ENCODE measurements at regions not wholly inside any gene's neighbourhood (a gene's known extent, or its start where the extent isn't known, plus 50 kb on each side); places are given as distances from the start of the nearest gene placed in this dataset.

DNA sequence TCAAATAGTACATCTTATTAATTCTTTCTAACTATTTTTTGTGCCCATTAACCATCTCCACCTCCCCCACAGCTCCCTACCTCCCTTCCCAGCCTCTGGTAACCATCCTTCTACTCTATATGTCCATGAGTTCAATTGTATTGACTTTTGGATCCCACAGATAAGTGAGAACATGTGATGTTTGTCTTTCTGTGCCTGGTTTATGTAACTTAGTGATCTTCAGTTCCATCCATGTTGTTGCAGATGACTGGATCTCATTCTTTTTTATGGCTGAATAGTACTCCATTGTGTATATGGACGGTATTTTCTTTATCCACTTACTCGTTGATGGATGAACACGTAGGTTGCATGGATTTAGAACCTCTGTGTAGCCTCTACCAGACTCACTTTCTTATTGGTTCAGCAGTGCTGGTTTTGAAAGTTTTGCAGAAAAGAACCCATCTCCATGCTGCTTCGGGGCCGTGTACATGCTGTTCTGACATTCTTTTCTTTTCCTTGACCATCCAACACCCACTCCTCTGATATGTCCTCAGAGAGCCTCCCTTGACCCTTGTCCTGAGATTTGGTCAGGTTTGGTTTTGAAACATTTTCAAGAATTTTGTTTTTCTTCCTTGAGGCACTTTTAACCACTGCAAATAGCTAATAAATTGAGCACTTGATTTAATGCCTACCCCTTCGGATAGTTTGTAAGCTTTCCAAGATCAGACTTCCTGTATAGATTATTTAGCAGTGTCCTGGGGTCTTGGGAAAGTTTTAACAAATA is 231.2 kb upstream of the ZFP64 start:
- ChIA-PET POLR2A (interaction anchor here (0.5 kb wide), 1 partner anchor 1603 kb away, joined by 3 read pairs; no protein-coding TSS in a partner anchor), CTCF (ENCODE audit: unreplicated experiment) (no interaction called here)
- TF ChIP-seq CTCF (conservative IDR thresholded peaks at IDR 0.05; ENCODE audit: low read length) (no peak), EZH2phosphoT487 (IDR thresholded peaks at IDR 0.05; ENCODE audit: borderline replicate concordance, low read depth, low read length) (no peak)
- Histone ChIP-seq H3K36me3 (ENCODE audit: insufficient read depth, low read length) (no peaks in the 10 kb centered on the region), H2AFZ (ENCODE audit: low read length) (no peak overlapping the region), H3K27ac (ENCODE audit: low read depth, low read length, poor library complexity, severe bottlenecking) (no peak overlapping the region), H3K9me3 (ENCODE audit: low read length) (no peaks in the 10 kb centered on the region), H4K20me1 (ENCODE audit: insufficient read depth, low read length) (no peaks in the 10 kb centered on the region), H3K4me1 (ENCODE audit: insufficient read depth, low read length, poor library complexity, severe bottlenecking) (no peaks in the 10 kb centered on the region), H3K4me2 (ENCODE audit: low read length) (no peak overlapping the region), H3K4me3 (ENCODE audit: low read depth, low read length, poor library complexity, severe bottlenecking) (no peak overlapping the region), H3K9me2 (ENCODE audit: insufficient read depth, low read length) (no peaks in the 10 kb centered on the region), H3K79me2 (ENCODE audit: insufficient read depth, low read depth, low read length) (no peaks in the 10 kb centered on the region)
- intact Hi-C loops (cut with micrococcal nuclease; ENCODE audit: unreplicated experiment) = no loop called here
- no TSS peak for BruUV-seq (replicated peaks)
- DNase-seq (ENCODE audit: low spot score) = no peak

DNA sequence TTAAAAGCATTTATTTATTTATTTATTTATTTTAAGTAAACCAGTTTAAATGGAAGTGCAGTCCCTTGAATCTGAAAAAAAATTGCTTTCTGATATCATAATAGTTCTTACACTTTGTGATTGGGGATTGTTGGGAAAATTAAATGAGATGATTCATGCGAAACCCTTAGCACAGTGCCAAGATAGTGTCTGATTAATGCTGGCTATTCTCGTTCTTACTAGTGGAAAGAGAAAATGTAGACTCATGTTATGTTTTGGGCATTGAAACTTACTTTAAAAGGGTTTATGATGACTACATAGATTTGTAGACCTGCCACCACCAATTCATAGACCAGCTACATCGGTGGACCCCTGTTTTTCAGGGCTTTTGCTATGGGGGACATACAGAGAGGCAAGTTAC is 229.2 kb upstream of the ZFP64 start:
- Histone ChIP-seq H3K79me2 (ENCODE audit: insufficient read depth, low read depth, low read length) (no peaks in the 10 kb centered on the region), H2AFZ (ENCODE audit: low read length) (no peak overlapping the region), H3K36me3 (ENCODE audit: insufficient read depth, low read length) (no peaks in the 10 kb centered on the region), H3K9me2 (ENCODE audit: insufficient read depth, low read length) (no peaks in the 10 kb centered on the region), H3K4me1 (ENCODE audit: insufficient read depth, low read length, poor library complexity, severe bottlenecking) (no peaks in the 10 kb centered on the region), H3K4me3 (ENCODE audit: low read depth, low read length, poor library complexity, severe bottlenecking) (no peak overlapping the region), H3K27ac (ENCODE audit: low read depth, low read length, poor library complexity, severe bottlenecking) (no peak overlapping the region), H4K20me1 (ENCODE audit: insufficient read depth, low read length) (no peaks in the 10 kb centered on the region), H3K4me2 (ENCODE audit: low read length) (no peak overlapping the region), H3K9me3 (ENCODE audit: low read length) (no peaks in the 10 kb centered on the region)
- intact Hi-C loops (cut with micrococcal nuclease; ENCODE audit: unreplicated experiment) = no loop called here
- ChIA-PET CTCF (ENCODE audit: unreplicated experiment) (no interaction called here), POLR2A (no interaction called here)
- no TSS peak for BruUV-seq (replicated peaks)
- no peak for DNase-seq (ENCODE audit: low spot score)
- TF ChIP-seq CTCF (conservative IDR thresholded peaks at IDR 0.05; ENCODE audit: low read length) (no peak), EZH2phosphoT487 (IDR thresholded peaks at IDR 0.05; ENCODE audit: borderline replicate concordance, low read depth, low read length) (no peak)

- ChIA-PET CTCF (ENCODE audit: unreplicated experiment) (no interaction called here), POLR2A (no interaction called here)
- intact Hi-C loops (cut with micrococcal nuclease; ENCODE audit: unreplicated experiment) = no loop called here
- Histone ChIP-seq H3K4me3 (ENCODE audit: low read depth, low read length, poor library complexity, severe bottlenecking) (no peak overlapping the region), H3K27ac (ENCODE audit: low read depth, low read length, poor library complexity, severe bottlenecking) (no peak overlapping the region), H3K9me2 (ENCODE audit: insufficient read depth, low read length) (no peaks in the 10 kb centered on the region), H3K4me2 (ENCODE audit: low read length) (no peak overlapping the region), H3K36me3 (ENCODE audit: insufficient read depth, low read length) (no peaks in the 10 kb centered on the region), H3K79me2 (ENCODE audit: insufficient read depth, low read depth, low read length) (no peaks in the 10 kb centered on the region), H4K20me1 (ENCODE audit: insufficient read depth, low read length) (no peaks in the 10 kb centered on the region), H3K9me3 (ENCODE audit: low read length) (no peaks in the 10 kb centered on the region), H3K4me1 (ENCODE audit: insufficient read depth, low read length, poor library complexity, severe bottlenecking) (no peaks in the 10 kb centered on the region), H2AFZ (ENCODE audit: low read length) (no peak overlapping the region)
- DNase-seq (ENCODE audit: low spot score) = no peak
- no TSS peak for BruUV-seq (replicated peaks)
- TF ChIP-seq EZH2phosphoT487 (IDR thresholded peaks at IDR 0.05; ENCODE audit: borderline replicate concordance, low read depth, low read length) (no peak), CTCF (conservative IDR thresholded peaks at IDR 0.05; ENCODE audit: low read length) (no peak)
Measured at GRCh38 chr20:52419205-52419604, 227.6 kb upstream of the ZFP64 start.
